NCI-H1694 treated with DMSO at 0.1 percent for 48 hours (cell line): ENCODE measurements at regions not wholly inside any gene's neighbourhood (a gene's known extent, or its start where the extent isn't known, plus 50 kb on each side); places are given as distances from the start of the nearest gene placed in this dataset.
"Not testable (repeated sequence)": the region's sequence is repeated elsewhere in the genome, so short reads cannot be mapped to it uniquely, and the experiment has no call there.

Experiments used
- DNase-seq: peaks from one replicate; lab custom pipeline; 2025; lab: John Stamatoyannopoulos, UW

GRCh38 chr2:19100570-19100969, 257.9 kb downstream of the OSR1 start:
- no peak for DNase-seq

GRCh38 chr2:19099181-19099580, 259.2 kb downstream of the OSR1 start:
- DNase-seq = no peak

GRCh38 chr2:19098467-19099160, 259.8 kb downstream of the OSR1 start:
- DNase-seq = no peak

GRCh38 chr2:19089476-19089875, 268.9 kb downstream of the OSR1 start:
- not testable (repeated sequence) for DNase-seq

GRCh38 chr2:19086231-19086651, 272.2 kb downstream of the OSR1 start:
- DNase-seq = no peak

- DNase-seq = no peak
Observed at GRCh38 chr2:19078709-19079108, 279.7 kb downstream of the OSR1 start.

GRCh38 chr2:19073522-19073921, 284.9 kb downstream of the OSR1 start:
- DNase-seq = no peak

GRCh38 chr2:19072161-19072560, 286.3 kb downstream of the OSR1 start:
- DNase-seq = no peak

- no peak for DNase-seq
Observed at GRCh38 chr2:19070886-19071285, 287.5 kb downstream of the OSR1 start.

- DNase-seq = no peak
Observed at GRCh38 chr2:19068206-19068605, 290.2 kb downstream of the OSR1 start.

GRCh38 chr2:19062370-19062769, 296.1 kb downstream of the OSR1 start:
- DNase-seq = no peak

GRCh38 chr2:19059076-19059475, 299.3 kb downstream of the OSR1 start:
- DNase-seq = no peak

GRCh38 chr2:19051203-19051831, 307.1 kb downstream of the OSR1 start:
- no peak for DNase-seq

GRCh38 chr2:19050354-19050753, 308.1 kb downstream of the OSR1 start:
- DNase-seq = no peak

- no peak for DNase-seq
Observed at GRCh38 chr2:19048593-19049266, 309.7 kb downstream of the OSR1 start.

- no peak for DNase-seq
Observed at GRCh38 chr2:19046986-19047780, 311.2 kb downstream of the OSR1 start.

GRCh38 chr2:19045151-19045550, 313.3 kb downstream of the OSR1 start:
- DNase-seq = no peak

- DNase-seq = no peak
Observed at GRCh38 chr2:19043893-19044292, 314.5 kb downstream of the OSR1 start.

- DNase-seq = no peak
Observed at GRCh38 chr2:19041434-19042041, 316.9 kb downstream of the OSR1 start.

- no peak for DNase-seq
Observed at GRCh38 chr2:19038071-19039015, 320.1 kb downstream of the OSR1 start.

GRCh38 chr2:19036091-19036490, 322.3 kb downstream of the OSR1 start:
- DNase-seq = no peak
